ENCODE measurements at regions not wholly inside any gene's neighbourhood (a gene's known extent, or its start where the extent isn't known, plus 50 kb on each side); places are given as distances from the start of the nearest gene placed in this dataset.
"Not testable (repeated sequence)": the region's sequence is repeated elsewhere in the genome, so short reads cannot be mapped to it uniquely, and the experiment has no call there.

GRCh38 chr10:28354511-28354910 is 51.6 kb upstream of the MPP7 start:
- DNase-seq (ENCODE audit: low read depth, low spot score): no peak

- no peak for DNase-seq (ENCODE audit: low read depth, low spot score)
Observed at GRCh38 chr10:28355376-28355775, 52.5 kb upstream of the MPP7 start.

- DNase-seq (ENCODE audit: low read depth, low spot score): no peak
Observed at GRCh38 chr10:28359334-28359733, 56.5 kb upstream of the MPP7 start.

GRCh38 chr10:28360175-28360574 is 57.3 kb upstream of the MPP7 start:
- DNase-seq (ENCODE audit: low read depth, low spot score): no peak

- DNase-seq (ENCODE audit: low read depth, low spot score): no peak
Observed at GRCh38 chr10:28363376-28363775, 60.5 kb upstream of the MPP7 start.

GRCh38 chr10:28365840-28366239 is 63.0 kb upstream of the MPP7 start:
- no peak for DNase-seq (ENCODE audit: low read depth, low spot score)

- DNase-seq (ENCODE audit: low read depth, low spot score): no peak
Observed at GRCh38 chr10:28366994-28367393, 64.1 kb upstream of the MPP7 start.

GRCh38 chr10:28367413-28367812 is 64.5 kb upstream of the MPP7 start:
- no peak for DNase-seq (ENCODE audit: low read depth, low spot score)

- DNase-seq (ENCODE audit: low read depth, low spot score): no peak
Observed at GRCh38 chr10:28367929-28368484, 65.1 kb upstream of the MPP7 start.

- DNase-seq (ENCODE audit: low read depth, low spot score): no peak
Observed at GRCh38 chr10:28370107-28370835, 67.4 kb upstream of the MPP7 start.

- DNase-seq (ENCODE audit: low read depth, low spot score): not testable (repeated sequence)
Observed at GRCh38 chr10:28371638-28372037, 68.8 kb upstream of the MPP7 start.

GRCh38 chr10:28374036-28374435 is 71.2 kb upstream of the MPP7 start:
- DNase-seq (ENCODE audit: low read depth, low spot score): no peak

GRCh38 chr10:28375399-28376354 is 72.8 kb upstream of the MPP7 start:
- DNase-seq (ENCODE audit: low read depth, low spot score): no peak

- no peak for DNase-seq (ENCODE audit: low read depth, low spot score)
Observed at GRCh38 chr10:28378986-28379585, 76.2 kb upstream of the MPP7 start.

GRCh38 chr10:28381466-28381865 is 78.6 kb upstream of the MPP7 start:
- DNase-seq (ENCODE audit: low read depth, low spot score): no peak

GRCh38 chr10:28381903-28382347 is 79.1 kb upstream of the MPP7 start:
- DNase-seq (ENCODE audit: low read depth, low spot score): peak; percentile 40

GRCh38 chr10:28382525-28383269 is 79.8 kb upstream of the MPP7 start:
- DNase-seq (ENCODE audit: low read depth, low spot score): no peak

- no peak for DNase-seq (ENCODE audit: low read depth, low spot score)
Observed at GRCh38 chr10:28384557-28384956, 81.7 kb upstream of the MPP7 start.

- DNase-seq (ENCODE audit: low read depth, low spot score): no peak
Observed at GRCh38 chr10:28385748-28386502, 83.1 kb upstream of the MPP7 start.

GRCh38 chr10:28386503-28386868 is 83.6 kb upstream of the MPP7 start:
- no peak for DNase-seq (ENCODE audit: low read depth, low spot score)
